AG08396 (cell line): ENCODE measurements at regions not wholly inside any gene's neighbourhood (a gene's known extent, or its start where the extent isn't known, plus 50 kb on each side); places are given as distances from the start of the nearest gene placed in this dataset.
"Not testable (repeated sequence)": the region's sequence is repeated elsewhere in the genome, so short reads cannot be mapped to it uniquely, and the experiment has no call there.

Experiments
- DNase-seq: peaks from one replicate; pipeline ENCODE4 v3.0.0; 2012; ENCODE audit warnings: low spot score, mixed read lengths

GRCh38 chr13:65155861-65156260 is 2074.3 kb downstream of the PCDH9 start:
- no peak for DNase-seq

GRCh38 chr13:65154661-65155447 is 2075.3 kb downstream of the PCDH9 start:
- DNase-seq: no peak

- DNase-seq: no peak
Measured at GRCh38 chr13:65149687-65150086, 2080.4 kb downstream of the PCDH9 start.

- no peak for DNase-seq
Measured at GRCh38 chr13:65143920-65144319, 2086.2 kb downstream of the PCDH9 start.

- DNase-seq: no peak
Measured at GRCh38 chr13:65133094-65133493, 2097.0 kb downstream of the PCDH9 start.

GRCh38 chr13:65125236-65125635 is 2104.9 kb downstream of the PCDH9 start:
- DNase-seq: no peak

GRCh38 chr13:65112531-65112941 is 2117.6 kb downstream of the PCDH9 start:
- no peak for DNase-seq

- DNase-seq: no peak
Measured at GRCh38 chr13:65112123-65112522, 2118.0 kb downstream of the PCDH9 start.

GRCh38 chr13:65111223-65111622 is 2118.9 kb downstream of the PCDH9 start:
- DNase-seq: no peak

GRCh38 chr13:65104436-65104835 is 2125.7 kb downstream of the PCDH9 start:
- not testable (repeated sequence) for DNase-seq

GRCh38 chr13:65103351-65103750 is 2126.8 kb downstream of the PCDH9 start:
- no peak for DNase-seq

- DNase-seq: no peak
Measured at GRCh38 chr13:65095161-65096082, 2134.7 kb downstream of the PCDH9 start.

GRCh38 chr13:65093357-65093756 is 2136.8 kb downstream of the PCDH9 start:
- DNase-seq: no peak

- no peak for DNase-seq
Measured at GRCh38 chr13:65091031-65091430, 2139.1 kb downstream of the PCDH9 start.

GRCh38 chr13:65090186-65090585 is 2139.9 kb downstream of the PCDH9 start:
- no peak for DNase-seq

GRCh38 chr13:65088906-65089305 is 2141.2 kb downstream of the PCDH9 start:
- no peak for DNase-seq

GRCh38 chr13:65085977-65086376 is 2144.2 kb downstream of the PCDH9 start:
- no peak for DNase-seq

GRCh38 chr13:65074248-65074647 is 2155.9 kb downstream of the PCDH9 start:
- no peak for DNase-seq

- DNase-seq: no peak
Measured at GRCh38 chr13:65064967-65065366, 2165.2 kb downstream of the PCDH9 start.

GRCh38 chr13:65063753-65064152 is 2166.4 kb downstream of the PCDH9 start:
- no peak for DNase-seq

- DNase-seq: no peak
Measured at GRCh38 chr13:65057986-65058385, 2172.2 kb downstream of the PCDH9 start.

GRCh38 chr13:65054277-65054676 is 2175.9 kb downstream of the PCDH9 start:
- DNase-seq: no peak

GRCh38 chr13:65036999-65037398 is 2193.1 kb downstream of the PCDH9 start:
- no peak for DNase-seq
